GM12891 (cell line): ENCODE measurements at regions not wholly inside any gene's neighbourhood (a gene's known extent, or its start where the extent isn't known, plus 50 kb on each side); places are given as distances from the start of the nearest gene placed in this dataset.

Experiments used
- DNase-seq: peaks from one replicate; pipeline ENCODE4 v3.0.0; 2011; ENCODE audit warnings: low spot score; ENCODE audit not compliant: insufficient read length
- FAIRE-seq: peaks from 2 replicates; lab custom pipeline; 2011; peaks lifted over from hg19 to GRCh38; lab: Jason Lieb, UNC
- PAX5 ChIP-seq: IDR thresholded peaks from 2 replicates; pipeline ENCODE4 v1.6.1; 2011; ENCODE audit warnings: low read length, moderate library complexity, mild to moderate bottlenecking; ENCODE audit not compliant: insufficient read depth, severe bottlenecking
- POLR2A ChIP-seq: IDR thresholded peaks from 2 replicates; pipeline ENCODE4 v1.6.1; 2011; ENCODE audit warnings: low read depth, low read length, control low read depth
- POLR2AphosphoS5 ChIP-seq: IDR thresholded peaks from 2 replicates; pipeline ENCODE4 v1.6.1; 2011; ENCODE audit warnings: low read depth, low read length, control low read depth
- POU2F2 ChIP-seq: IDR thresholded peaks from 2 replicates; pipeline ENCODE4 v1.6.1; 2011; ENCODE audit warnings: low read depth, mild to moderate bottlenecking, control low read depth, low read length, moderate library complexity
- SPI1 ChIP-seq: IDR thresholded peaks from 2 replicates; pipeline ENCODE4 v1.6.1; 2011; ENCODE audit warnings: low read depth, low read length, control low read depth
- TAF1 ChIP-seq: IDR thresholded peaks from 2 replicates; pipeline ENCODE4 v1.6.1; 2011; ENCODE audit warnings: low read depth, low read length, control low read depth

GRCh38 chr14:87829543-87829942, 163.4 kb downstream of the GALC start:
- FAIRE-seq (no peak), DNase-seq (no peak)
- TF ChIP-seq SPI1: no peak
- no peak for TF ChIP-seq PAX5
- TF ChIP-seq TAF1: no peak
- no peak for TF ChIP-seq POLR2AphosphoS5
- no peak for TF ChIP-seq POU2F2
- TF ChIP-seq POLR2A: no peak

GRCh38 chr14:87824266-87824665, 168.7 kb downstream of the GALC start:
- DNase-seq: no peak

GRCh38 chr14:87816416-87816815, 176.6 kb downstream of the GALC start:
- DNase-seq: no peak
- no peak for TF ChIP-seq SPI1
- FAIRE-seq: no peak

More at GRCh38 chr14:87824266-87824665, 168.7 kb downstream of the GALC start:
- FAIRE-seq: no peak
- no peak for TF ChIP-seq TAF1
- no peak for TF ChIP-seq POLR2AphosphoS5
- TF ChIP-seq POU2F2: no peak
- TF ChIP-seq POLR2A: no peak
- TF ChIP-seq SPI1: no peak
- no peak for TF ChIP-seq PAX5

- TF ChIP-seq POU2F2 (no peak), PAX5 (no peak), POLR2A (no peak), TAF1 (no peak), POLR2AphosphoS5 (no peak)
- DNase-seq (no peak), FAIRE-seq (no peak)
Measured at GRCh38 chr14:87815121-87815520, 177.9 kb downstream of the GALC start.

GRCh38 chr14:87813686-87814085, 179.3 kb downstream of the GALC start:
- DNase-seq: no peak
- FAIRE-seq: no peak
- TF ChIP-seq PAX5 (no peak), POU2F2 (no peak), POLR2A (no peak), TAF1 (no peak), SPI1 (no peak), POLR2AphosphoS5 (no peak)

- TF ChIP-seq POLR2AphosphoS5 (no peak), TAF1 (no peak), SPI1 (no peak), PAX5 (no peak), POU2F2 (no peak), POLR2A (no peak)
- FAIRE-seq: no peak
- no peak for DNase-seq
Measured at GRCh38 chr14:87813211-87813610, 179.8 kb downstream of the GALC start.

GRCh38 chr14:87811246-87811645, 181.7 kb downstream of the GALC start:
- FAIRE-seq: no peak
- TF ChIP-seq POU2F2 (no peak), TAF1 (no peak), POLR2AphosphoS5 (no peak), SPI1 (no peak), PAX5 (no peak), POLR2A (no peak)
- no peak for DNase-seq

- TF ChIP-seq POU2F2: no peak
- DNase-seq (no peak), FAIRE-seq (no peak)
Measured at GRCh38 chr14:87810711-87811110, 182.3 kb downstream of the GALC start.

GRCh38 chr14:87809261-87809660, 183.7 kb downstream of the GALC start:
- DNase-seq: no peak
- TF ChIP-seq POLR2AphosphoS5 (no peak), TAF1 (no peak), POLR2A (no peak), SPI1 (no peak), POU2F2 (no peak), PAX5 (no peak)
- FAIRE-seq: no peak

GRCh38 chr14:87805315-87805723, 187.7 kb downstream of the GALC start:
- FAIRE-seq: peak; percentile 76
- TF ChIP-seq SPI1 (no peak), PAX5 (no peak), TAF1 (no peak), POU2F2 (no peak), POLR2AphosphoS5 (no peak), POLR2A (no peak)
- peak; percentile 32 for DNase-seq

- no peak for DNase-seq
- no peak for TF ChIP-seq TAF1
- no peak for TF ChIP-seq POLR2A
- TF ChIP-seq POU2F2: no peak
- TF ChIP-seq PAX5: no peak
- TF ChIP-seq POLR2AphosphoS5: no peak
- no peak for TF ChIP-seq SPI1
- no peak for FAIRE-seq
Measured at GRCh38 chr14:87800216-87800615, 192.8 kb downstream of the GALC start.

- TF ChIP-seq PAX5: no peak
- TF ChIP-seq POLR2A: no peak
- TF ChIP-seq POU2F2: no peak
- TF ChIP-seq SPI1: no peak
- TF ChIP-seq TAF1: no peak
- no peak for TF ChIP-seq POLR2AphosphoS5
- DNase-seq (no peak), FAIRE-seq (no peak)
Measured at GRCh38 chr14:87799400-87799799, 193.6 kb downstream of the GALC start.
